ENCODE measurements at regions not wholly inside any gene's neighbourhood (a gene's known extent, or its start where the extent isn't known, plus 50 kb on each side); places are given as distances from the start of the nearest gene placed in this dataset.

- no peak for DNase-seq (ENCODE audit: low read depth)
- TF ChIP-seq, protein P1, sequence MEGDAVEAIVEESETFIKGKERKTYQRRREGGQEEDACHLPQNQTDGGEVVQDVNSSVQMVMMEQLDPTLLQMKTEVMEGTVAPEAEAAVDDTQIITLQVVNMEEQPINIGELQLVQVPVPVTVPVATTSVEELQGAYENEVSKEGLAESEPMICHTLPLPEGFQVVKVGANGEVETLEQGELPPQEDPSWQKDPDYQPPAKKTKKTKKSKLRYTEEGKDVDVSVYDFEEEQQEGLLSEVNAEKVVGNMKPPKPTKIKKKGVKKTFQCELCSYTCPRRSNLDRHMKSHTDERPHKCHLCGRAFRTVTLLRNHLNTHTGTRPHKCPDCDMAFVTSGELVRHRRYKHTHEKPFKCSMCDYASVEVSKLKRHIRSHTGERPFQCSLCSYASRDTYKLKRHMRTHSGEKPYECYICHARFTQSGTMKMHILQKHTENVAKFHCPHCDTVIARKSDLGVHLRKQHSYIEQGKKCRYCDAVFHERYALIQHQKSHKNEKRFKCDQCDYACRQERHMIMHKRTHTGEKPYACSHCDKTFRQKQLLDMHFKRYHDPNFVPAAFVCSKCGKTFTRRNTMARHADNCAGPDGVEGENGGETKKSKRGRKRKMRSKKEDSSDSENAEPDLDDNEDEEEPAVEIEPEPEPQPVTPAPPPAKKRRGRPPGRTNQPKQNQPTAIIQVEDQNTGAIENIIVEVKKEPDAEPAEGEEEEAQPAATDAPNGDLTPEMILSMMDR (conservative IDR thresholded peaks at IDR 0.05; ENCODE audit: low read depth, low read length) = no peak
- no peak overlapping the region for H3K4me3 ChIP-seq (ENCODE audit: low read length)
Observed at GRCh38 chr14:97104029-97104428, 306.8 kb downstream of the VRK1 start.

- TF ChIP-seq, protein P1 (conservative IDR thresholded peaks at IDR 0.05; ENCODE audit: low read depth, low read length) = no peak
- no peak for DNase-seq (ENCODE audit: low read depth)
- H3K4me3 ChIP-seq (ENCODE audit: low read length) = no peak overlapping the region
Observed at GRCh38 chr14:97106166-97106565, 309.0 kb downstream of the VRK1 start.

- no peak for DNase-seq (ENCODE audit: low read depth)
- TF ChIP-seq, protein P1 (conservative IDR thresholded peaks at IDR 0.05; ENCODE audit: low read depth, low read length) = no peak
- H3K4me3 ChIP-seq (ENCODE audit: low read length) = no peak overlapping the region
Observed at GRCh38 chr14:97106609-97107008, 309.4 kb downstream of the VRK1 start.

DNA sequence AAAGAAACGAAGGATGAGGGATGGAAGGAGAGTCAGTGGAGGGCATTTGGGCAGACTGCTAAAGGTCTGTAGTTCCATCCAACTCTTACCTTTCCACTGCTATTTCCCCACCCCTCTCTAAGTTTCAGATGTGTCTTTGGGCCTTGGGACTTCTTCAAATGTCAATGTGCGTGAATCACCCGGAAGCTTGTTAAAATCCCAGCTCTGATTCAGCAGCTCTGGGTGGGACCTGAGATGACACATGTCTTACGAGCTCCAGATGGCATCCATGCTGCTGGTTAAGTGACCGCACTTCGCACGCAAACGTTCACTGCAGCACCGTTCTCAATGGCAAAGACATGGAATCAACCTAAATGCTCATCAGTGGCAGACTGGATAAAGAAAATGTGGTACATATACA lies 309.9 kb downstream of the VRK1 start:
- H3K4me3 ChIP-seq (ENCODE audit: low read length) = no peak overlapping the region
- TF ChIP-seq, protein P1 (conservative IDR thresholded peaks at IDR 0.05; ENCODE audit: low read depth, low read length) = no peak
- DNase-seq (ENCODE audit: low read depth) = no peak

GRCh38 chr14:97107760-97108159 lies 310.6 kb downstream of the VRK1 start:
- H3K4me3 ChIP-seq (ENCODE audit: low read length) = no peak overlapping the region
- TF ChIP-seq, protein P1 (conservative IDR thresholded peaks at IDR 0.05; ENCODE audit: low read depth, low read length) = no peak
- DNase-seq (ENCODE audit: low read depth) = no peak

GRCh38 chr14:97109234-97109633 lies 312.1 kb downstream of the VRK1 start:
- DNase-seq (ENCODE audit: low read depth) = no peak
- TF ChIP-seq, protein P1 (conservative IDR thresholded peaks at IDR 0.05; ENCODE audit: low read depth, low read length) = no peak
- no peak overlapping the region for H3K4me3 ChIP-seq (ENCODE audit: low read length)

DNA sequence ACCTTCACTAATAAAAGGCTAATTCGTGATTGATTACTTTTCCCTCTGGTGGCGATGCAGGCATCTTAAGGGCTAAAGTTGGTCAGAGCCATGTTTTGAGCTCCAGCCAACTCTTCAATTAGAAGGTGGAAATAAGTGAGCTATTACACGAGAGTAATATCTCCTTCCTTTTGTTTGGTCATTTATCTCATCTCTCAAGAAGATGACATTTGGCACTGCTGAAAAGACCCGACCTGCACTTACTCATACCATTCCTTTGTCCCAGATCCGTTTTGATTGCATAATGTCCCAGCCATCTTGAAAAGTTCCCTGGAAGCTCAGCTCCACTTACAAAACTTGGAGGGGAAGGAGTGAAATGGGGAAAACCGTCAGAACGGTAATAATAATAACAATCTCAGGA lies 316.2 kb downstream of the VRK1 start:
- H3K4me3 ChIP-seq (ENCODE audit: low read length) = no peak overlapping the region
- TF ChIP-seq, protein P1 (conservative IDR thresholded peaks at IDR 0.05; ENCODE audit: low read depth, low read length) = no peak
- no peak for DNase-seq (ENCODE audit: low read depth)

Measured in retinal pigment epithelial cell (primary cell).